Stimulated activated CD8-positive, alpha-beta memory T cell treated with anti-CD3 and anti-CD28 coated beads, Interleukin-2, amount 100 ng/mL, for 1 hour (primary cell): ENCODE measurements at regions not wholly inside any gene's neighbourhood (a gene's known extent, or its start where the extent isn't known, plus 50 kb on each side); places are given as distances from the start of the nearest gene placed in this dataset.
"Not testable (repeated sequence)": the region's sequence is repeated elsewhere in the genome, so short reads cannot be mapped to it uniquely, and the experiment has no call there.

Source experiments
- DNase-seq, 2 donors: peaks; one replicate each; pipeline ENCODE4 v3.0.0-alpha.2; 2020; ENCODE audit warnings: low read depth in 2 of 2

DNA sequence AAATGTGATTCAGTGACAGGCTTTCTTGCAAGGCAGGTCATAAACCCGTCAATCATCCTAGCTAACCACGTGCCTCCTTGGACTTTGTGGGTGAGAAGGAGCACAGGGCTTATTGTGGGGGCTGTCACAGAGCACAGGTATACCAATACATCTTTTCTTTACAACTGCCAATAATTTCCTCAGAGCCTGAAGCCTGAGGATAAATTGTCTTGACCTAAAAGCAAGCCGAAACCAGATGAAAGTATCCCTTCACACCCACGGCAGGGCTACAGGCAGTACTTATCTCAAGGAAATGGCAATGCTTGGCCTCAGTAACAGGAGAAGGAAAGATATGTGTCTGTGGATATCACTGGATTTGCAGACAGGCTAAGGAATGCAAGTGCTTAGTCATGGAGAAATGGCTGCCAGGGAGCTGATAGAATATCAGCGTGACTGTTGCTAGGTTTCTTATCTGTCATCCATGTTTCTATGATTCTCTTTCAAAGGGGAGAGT is 90.3 kb upstream of the ZNF366 start:
- no peak for DNase-seq

- no peak for DNase-seq
Observed at GRCh38 chr5:72596956-72597355, 89.7 kb upstream of the ZNF366 start.

GRCh38 chr5:72588640-72589039 is 81.4 kb upstream of the ZNF366 start:
- no peak for DNase-seq

DNA sequence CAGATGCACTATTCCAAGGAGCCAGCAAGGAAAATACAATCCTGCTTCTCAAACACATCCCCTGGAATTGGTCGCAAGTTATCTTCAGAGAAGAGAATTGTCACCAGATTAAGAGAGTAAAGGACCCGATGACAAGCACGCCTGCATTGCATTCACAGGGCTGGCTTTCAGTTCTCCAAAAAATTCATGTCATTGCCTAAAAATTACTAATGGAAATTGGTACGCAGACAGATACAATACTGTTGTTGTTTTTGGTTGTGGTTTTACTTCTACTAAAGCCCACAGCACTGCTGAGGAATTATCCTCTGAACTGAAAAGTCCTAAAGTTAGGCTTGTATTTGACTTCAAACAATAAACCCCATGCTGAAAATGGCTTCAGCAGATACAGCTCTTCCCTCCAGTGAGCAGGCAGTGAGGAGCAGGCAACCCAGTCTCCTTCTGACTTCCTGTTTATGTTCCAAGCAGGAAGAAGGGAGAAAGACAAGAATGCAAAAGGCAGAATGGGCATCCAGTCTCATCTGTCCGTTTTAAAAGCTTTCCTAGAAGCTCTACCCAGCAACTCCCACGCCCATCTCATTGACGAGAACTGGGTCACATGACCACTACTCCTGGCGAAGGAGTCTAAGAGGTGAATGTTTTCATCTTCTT is 80.6 kb upstream of the ZNF366 start:
- DNase-seq: no peak

GRCh38 chr5:72586788-72587530 is 79.7 kb upstream of the ZNF366 start:
- DNase-seq: no peak

- DNase-seq: no peak
Observed at GRCh38 chr5:72584466-72584865, 77.3 kb upstream of the ZNF366 start.

DNA sequence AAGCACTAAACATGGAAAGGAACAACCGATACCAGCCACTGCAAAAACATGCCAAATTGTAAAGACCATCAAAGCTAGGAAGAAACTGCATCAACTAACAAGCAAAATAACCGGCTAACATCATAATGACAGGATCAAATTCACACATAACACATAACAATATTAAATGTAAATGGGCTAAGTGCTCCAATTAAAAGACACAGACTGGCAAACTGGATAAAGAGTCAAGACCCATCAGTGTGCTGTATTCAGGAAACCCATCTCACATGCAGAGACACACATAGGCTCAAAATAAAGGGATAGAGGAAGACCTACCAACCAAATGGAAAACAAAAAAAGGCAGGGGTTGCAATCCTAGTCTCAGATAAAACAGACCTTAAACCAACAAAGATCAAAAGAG is 72.1 kb upstream of the ZNF366 start:
- DNase-seq: not testable (repeated sequence)

- DNase-seq: no peak
Observed at GRCh38 chr5:72572236-72572765, 65.1 kb upstream of the ZNF366 start.

DNA sequence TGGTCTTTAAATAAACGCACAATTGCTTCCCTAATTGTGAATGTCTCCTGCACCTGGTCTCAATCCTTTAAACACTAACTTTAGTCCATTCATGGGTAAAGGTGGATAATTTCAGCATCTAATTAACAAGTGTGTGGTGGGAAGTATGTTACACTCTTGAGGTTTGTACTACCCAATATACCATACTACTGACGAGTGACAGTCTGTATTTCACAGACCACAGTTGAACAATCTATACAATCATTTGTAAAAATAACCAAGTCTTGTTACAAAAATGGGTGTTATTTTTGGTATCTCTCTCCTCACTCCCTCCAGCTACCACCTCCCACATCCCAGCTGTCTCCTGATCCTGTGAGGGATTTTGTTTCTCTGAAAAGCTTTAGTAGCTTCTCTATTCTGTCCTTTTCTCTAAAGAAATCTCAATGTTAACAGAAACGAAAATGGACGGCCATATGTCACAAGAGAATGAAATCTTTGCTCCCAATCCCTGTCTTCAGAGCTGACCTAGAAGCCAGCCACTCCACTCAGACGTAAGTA is 62.3 kb upstream of the ZNF366 start:
- no peak for DNase-seq

DNA sequence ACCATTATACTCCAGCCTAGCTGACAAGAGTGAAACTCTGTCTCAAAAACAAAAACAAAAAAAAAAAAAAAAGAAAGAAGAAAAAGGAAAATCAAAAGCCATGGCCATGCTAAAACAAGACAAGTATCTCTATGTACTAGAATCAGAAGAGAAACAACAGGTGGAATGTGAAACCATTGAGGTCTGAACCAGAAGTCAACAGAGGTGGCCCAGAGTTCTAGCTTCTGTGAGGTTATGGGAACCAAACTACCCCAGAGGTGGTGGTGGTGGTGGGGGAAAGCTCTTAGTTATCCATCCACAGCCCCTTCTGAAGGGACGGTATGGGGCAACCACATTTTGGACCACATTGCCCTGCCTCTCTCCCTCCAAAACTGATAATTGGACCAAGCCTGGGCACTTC is 59.5 kb upstream of the ZNF366 start:
- no peak for DNase-seq

DNA sequence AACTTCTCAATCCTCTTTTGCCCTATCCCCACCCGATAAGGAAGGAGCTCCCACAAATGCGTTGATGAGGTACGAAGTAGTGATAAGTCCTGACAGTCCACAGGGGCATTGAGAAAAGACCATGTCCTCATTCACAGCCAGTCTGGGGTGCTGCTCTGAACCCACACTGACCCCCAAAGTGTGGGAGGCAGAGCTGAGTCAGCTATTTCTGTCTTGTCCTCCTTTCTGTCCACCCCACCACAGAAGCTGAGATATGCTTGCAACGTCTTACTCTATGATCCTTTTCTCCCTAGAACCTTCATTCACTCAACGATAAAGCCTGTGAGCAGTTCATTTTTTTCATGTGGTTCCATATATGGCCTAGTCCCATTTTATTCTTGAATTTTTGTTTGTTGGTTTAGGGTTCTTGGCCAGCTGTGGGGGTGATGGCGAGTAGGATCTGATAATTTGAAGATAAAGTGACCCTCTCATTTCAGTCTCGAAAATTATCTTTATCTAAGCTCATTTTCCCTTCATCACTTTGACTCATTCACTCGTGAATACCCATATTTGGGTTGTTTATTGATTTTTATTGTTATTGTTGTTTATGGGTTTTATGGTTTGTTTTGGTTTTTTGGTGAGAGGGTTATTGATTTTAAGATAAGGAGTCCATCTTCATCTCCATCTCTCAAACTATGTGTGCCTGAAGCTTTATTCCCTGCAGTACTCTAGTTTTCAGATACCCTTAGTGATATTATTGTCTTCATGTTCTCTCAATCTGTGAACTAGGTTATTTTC is 58.5 kb upstream of the ZNF366 start:
- no peak for DNase-seq

GRCh38 chr5:72562717-72563116 is 55.5 kb upstream of the ZNF366 start:
- no peak for DNase-seq

GRCh38 chr5:72561148-72561972 is 54.1 kb upstream of the ZNF366 start:
- DNase-seq: no peak

DNA sequence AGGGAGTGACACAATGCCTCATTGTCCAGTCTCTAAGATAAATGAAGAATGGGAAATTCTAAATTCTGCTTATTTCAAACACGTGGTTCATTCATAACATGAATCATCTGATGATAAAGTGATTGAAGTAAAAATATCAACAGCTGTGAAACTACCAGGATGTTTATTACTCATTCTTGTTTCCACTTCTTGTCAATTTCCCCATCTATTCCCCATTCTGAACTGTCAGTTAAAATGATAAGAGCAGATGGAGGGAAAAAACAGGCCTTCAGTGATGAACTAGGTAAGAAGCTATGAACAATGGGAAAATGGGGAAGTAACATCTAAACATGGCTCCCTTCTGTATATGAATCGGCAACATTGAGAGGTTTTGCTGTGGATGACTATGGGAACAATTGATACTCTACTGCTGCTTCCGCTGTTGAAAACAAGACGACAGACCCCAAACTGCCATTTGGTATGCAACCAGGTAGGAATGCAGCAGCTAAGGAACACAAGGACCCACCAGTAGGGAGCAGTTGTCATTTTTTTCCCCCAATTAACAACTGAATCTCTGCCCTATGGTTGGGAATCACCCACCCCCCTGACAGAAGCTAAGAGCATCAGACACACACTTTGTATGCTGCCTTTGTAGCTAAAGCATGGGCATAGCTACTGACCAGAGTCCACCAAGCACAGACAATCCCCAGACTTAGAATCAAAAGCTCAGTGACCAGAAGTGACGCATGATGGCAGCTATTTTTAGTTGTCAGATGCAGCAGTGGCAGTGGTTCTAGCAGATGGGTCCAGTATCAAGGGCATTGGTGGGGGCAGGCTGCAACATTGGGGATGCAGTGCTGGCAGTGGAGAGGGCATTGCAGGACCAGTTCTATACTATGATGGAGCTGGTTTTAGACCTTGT is 52.9 kb upstream of the ZNF366 start:
- no peak for DNase-seq

GRCh38 chr5:72558383-72558782 is 51.2 kb upstream of the ZNF366 start:
- DNase-seq: no peak

DNA sequence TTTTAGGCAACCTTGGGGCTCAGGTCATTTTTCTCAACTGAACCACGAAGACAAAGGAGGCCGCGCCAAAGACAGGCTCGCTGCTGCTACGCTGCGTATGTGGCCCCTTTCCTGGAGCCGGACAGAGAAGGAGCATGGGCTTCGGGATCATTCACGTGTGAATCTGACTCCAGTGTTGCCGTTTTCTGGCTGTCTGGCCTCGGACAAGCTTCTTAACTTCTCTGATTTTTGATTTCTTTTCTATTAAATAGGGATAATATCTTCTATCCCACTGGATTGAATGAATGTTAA is 50.8 kb upstream of the ZNF366 start:
- DNase-seq: no peak

DNA sequence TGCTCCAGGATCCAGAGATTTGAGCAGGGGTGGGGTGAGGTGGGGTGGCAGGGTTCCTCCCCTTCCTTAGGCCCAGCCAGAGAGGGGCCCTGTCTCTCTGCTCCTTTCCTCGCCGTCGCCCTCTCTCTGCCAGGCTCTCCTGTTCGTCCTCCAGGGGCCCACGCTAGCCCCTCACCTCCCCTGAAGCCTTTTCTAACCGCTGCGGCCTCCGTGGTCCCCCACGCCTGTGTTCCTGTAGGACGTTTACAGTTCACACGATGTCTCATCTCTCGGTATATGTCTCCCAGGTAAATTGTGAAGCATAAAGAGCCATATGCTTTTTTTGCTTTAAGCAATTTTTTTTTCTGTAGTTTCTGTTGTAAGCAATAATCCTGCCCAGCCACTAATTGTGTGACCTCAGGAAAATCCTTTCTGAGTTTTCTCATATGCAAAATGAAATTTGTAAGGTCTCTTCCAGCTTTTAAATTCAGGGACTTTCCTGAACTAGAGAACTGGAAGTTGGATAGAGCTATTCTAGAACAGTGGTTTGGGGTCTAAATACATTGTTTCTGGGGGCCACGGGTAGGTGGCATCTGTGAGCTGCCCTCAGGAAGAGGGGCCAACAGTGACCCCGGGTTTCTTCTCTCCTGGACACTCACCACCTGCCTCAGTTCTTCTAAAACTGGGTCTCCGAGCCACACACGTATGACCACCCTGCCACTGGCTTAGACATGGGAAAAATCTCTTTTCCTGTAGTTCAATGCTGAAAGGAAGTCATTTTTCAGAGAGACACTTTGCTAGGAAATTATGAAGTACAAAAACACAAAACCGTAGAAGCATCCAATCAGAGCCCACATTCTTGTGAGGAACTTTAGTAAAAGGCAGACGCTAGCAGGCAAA is 50.2 kb upstream of the ZNF366 start:
- no peak for DNase-seq
